ENCODE measurements at regions not wholly inside any gene's neighbourhood (a gene's known extent, or its start where the extent isn't known, plus 50 kb on each side); places are given as distances from the start of the nearest gene placed in this dataset.

- Histone ChIP-seq H2AK9ac (replicated peaks; ENCODE audit: low read depth, low read length, poor library complexity) (no peak overlapping the region), H2BK20ac (ENCODE audit: low read depth, low read length) (no peak overlapping the region), H3K9ac (ENCODE audit: low read depth, low read length) (no peak overlapping the region), H3K9me3 (ENCODE audit: control insufficient read depth, insufficient read depth, low read length) (no peaks in the 10 kb centered on the region), H3K14ac (replicated peaks; ENCODE audit: low read depth, low read length) (no peak overlapping the region), H2BK15ac (ENCODE audit: low read depth, low read length) (no peak overlapping the region), H3K18ac (ENCODE audit: low read depth, low read length) (no peak overlapping the region), H4K20me1 (ENCODE audit: insufficient read depth, low read length) (no peaks in the 10 kb centered on the region), H3K4me1 (ENCODE audit: control insufficient read depth, insufficient read depth, low read length) (no peaks in the 10 kb centered on the region), H3K27ac (ENCODE audit: insufficient read depth, low read length) (no peak overlapping the region), H2AK5ac (ENCODE audit: low read depth, low read length) (no peak overlapping the region), H3K9me1 (ENCODE audit: insufficient read depth, low read length) (no peaks in the 10 kb centered on the region), H4K91ac (ENCODE audit: insufficient read depth, low read depth, low read length) (no peak overlapping the region), H2BK120ac (ENCODE audit: low read depth, low read length) (no peak overlapping the region), H3K4me3 (ENCODE audit: insufficient read depth, low read depth, low read length) (no peak overlapping the region), H3K27me3 (ENCODE audit: control insufficient read depth, insufficient read depth, low read length) (no peaks in the 10 kb centered on the region), H2AFZ (replicated peaks; ENCODE audit: low read length, poor library complexity) (no peak overlapping the region), H3K4me2 (ENCODE audit: low read depth, low read length) (no peak overlapping the region), H3K56ac (ENCODE audit: extremely low read depth, insufficient read depth, low read length) (no peak overlapping the region), H4K5ac (ENCODE audit: low read depth, low read length) (no peak overlapping the region), H2BK5ac (ENCODE audit: low read depth, low read length, poor library complexity, severe bottlenecking) (no peak overlapping the region), H4K8ac (ENCODE audit: low read depth in 2 of 2, low read length in 2 of 2) (no peak overlapping the region), H3K36me3 (ENCODE audit: control insufficient read depth, insufficient read depth, low read length) (no peaks in the 10 kb centered on the region), H3K79me1 (ENCODE audit: low read depth in 1 of 2, low read length in 2 of 2) (no peaks in the 10 kb centered on the region), H3K4ac (ENCODE audit: low read depth, low read length) (no peak overlapping the region), H3K23ac (ENCODE audit: low read depth, low read length) (no peak overlapping the region)
- TF ChIP-seq FOS (IDR thresholded peaks at IDR 0.05; ENCODE audit: low read depth, low read length) (no peak), CTCF (conservative IDR thresholded peaks at IDR 0.05; ENCODE audit: low read depth, low read length) (no peak), POLR2A (IDR thresholded peaks at IDR 0.05; ENCODE audit: low read depth, low read length) (no peak), NFE2L2 (IDR thresholded peaks at IDR 0.05; ENCODE audit: low read depth, low read length) (no peak), MXI1 (IDR thresholded peaks at IDR 0.05; ENCODE audit: borderline replicate concordance, low read depth, low read length) (no peak), RAD21 (IDR thresholded peaks at IDR 0.05; ENCODE audit: low read length) (no peak), CEBPB (IDR thresholded peaks at IDR 0.05; ENCODE audit: low read depth, low read length) (no peak), BHLHE40 (IDR thresholded peaks at IDR 0.05; ENCODE audit: low read depth, low read length) (no peak), MAFK (IDR thresholded peaks at IDR 0.05; ENCODE audit: low read depth, low read length) (no peak), MAZ (IDR thresholded peaks at IDR 0.05; ENCODE audit: borderline replicate concordance, low read depth, low read length) (no peak)
- TF ChIP-seq, protein P1, sequence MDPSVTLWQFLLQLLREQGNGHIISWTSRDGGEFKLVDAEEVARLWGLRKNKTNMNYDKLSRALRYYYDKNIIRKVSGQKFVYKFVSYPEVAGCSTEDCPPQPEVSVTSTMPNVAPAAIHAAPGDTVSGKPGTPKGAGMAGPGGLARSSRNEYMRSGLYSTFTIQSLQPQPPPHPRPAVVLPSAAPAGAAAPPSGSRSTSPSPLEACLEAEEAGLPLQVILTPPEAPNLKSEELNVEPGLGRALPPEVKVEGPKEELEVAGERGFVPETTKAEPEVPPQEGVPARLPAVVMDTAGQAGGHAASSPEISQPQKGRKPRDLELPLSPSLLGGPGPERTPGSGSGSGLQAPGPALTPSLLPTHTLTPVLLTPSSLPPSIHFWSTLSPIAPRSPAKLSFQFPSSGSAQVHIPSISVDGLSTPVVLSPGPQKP (IDR thresholded peaks at IDR 0.05; ENCODE audit: borderline replicate concordance, low read depth, low read length): no peak
- intact Hi-C loops (cut with micrococcal nuclease) (no loop called here), dilution Hi-C loops (cut with HindIII; ENCODE audit: low sequenced_read_pairs, unreplicated experiment) (no loop called here), in situ Hi-C loops (cut with MboI; ENCODE audit: low sequenced_read_pairs) (no loop called here)
- DNase-seq: no peak
- no CpG with 5 or more reads among the region's 3 CpGs for WGBS, 2 experiments (ENCODE audit: extremely low coverage in 2 of 2, insufficient read length in 1 of 2)
- ATAC-seq (ENCODE audit: low read depth): no peak
- ChIA-PET CTCF (no interaction called here), POLR2A (ENCODE audit: unreplicated experiment) (no interaction called here)
- BruUV-seq (replicated peaks): no TSS peak
These were observed 188.2 kb downstream of the SH2D1A start for GRCh38 chrX:124534536-124534935.
